ENCODE measurements at regions not wholly inside any gene's neighbourhood (a gene's known extent, or its start where the extent isn't known, plus 50 kb on each side); places are given as distances from the start of the nearest gene placed in this dataset.
"Not testable (repeated sequence)": the region's sequence is repeated elsewhere in the genome, so short reads cannot be mapped to it uniquely, and the experiment has no call there.

- Histone ChIP-seq H3K4me3 (ENCODE audit: control extremely low read depth in 1 of 5, extremely low read depth in 1 of 5, insufficient read depth in 1 of 5, low read depth in 2 of 5, low read length in 4 of 5) (no peak overlapping the region), H3K36me3 (replicated peaks in 1 of 2; ENCODE audit: control extremely low read depth in 1 of 2, control insufficient read depth in 1 of 2, extremely low read depth in 1 of 2, insufficient read depth in 2 of 2, low read length in 1 of 2) (no peaks in the 10 kb centered on the region), H3K79me2 (ENCODE audit: control insufficient read depth, insufficient read depth, low read length) (no peaks in the 10 kb centered on the region), H3K9me3 (ENCODE audit: control extremely low read depth in 1 of 3, control insufficient read depth in 2 of 3, insufficient read depth in 1 of 3, low read length in 2 of 3) (peaks cover 0 to 2% (median 0%) of the 10 kb centered on the region in 3 donors), H3K9ac (ENCODE audit: low read length) (no peak overlapping the region), H3K4me2 (replicated peaks; ENCODE audit: low read depth, low read length, poor library complexity, severe bottlenecking) (no peak overlapping the region), H3K27me3 (replicated peaks in 1 of 4; ENCODE audit: control extremely low read depth in 1 of 4, control insufficient read depth in 3 of 4, insufficient read depth in 4 of 4, low read length in 3 of 4) (no peaks in the 10 kb centered on the region), H3K4me1 (ENCODE audit: control insufficient read depth in 2 of 2, insufficient read depth in 2 of 2, low read length in 2 of 2) (no peaks in the 10 kb centered on the region), H4K20me1 (ENCODE audit: control insufficient read depth, insufficient read depth, low read length, poor library complexity, severe bottlenecking) (no peaks in the 10 kb centered on the region), H3K27ac (ENCODE audit: low read length in 2 of 2) (no peak overlapping the region), H2AFZ (ENCODE audit: insufficient read depth, low read depth, low read length, poor library complexity, severe bottlenecking) (no peak overlapping the region)
- H3K9me3 Mint-ChIP-seq (ENCODE audit: insufficient read depth), result no peaks in the 10 kb centered on the region
- no peaks in the 10 kb centered on the region for H3K27me3 Mint-ChIP-seq
- DNase-seq (no peak), ATAC-seq (ENCODE audit: low read depth) (no peak)
- WGBS (ENCODE audit: insufficient coverage), result no CpG with 5 or more reads among the region's 1 CpG
- POLR2A ChIA-PET, result no interaction called here
- no peaks in the 10 kb centered on the region for H3K4me1 Mint-ChIP-seq
- H3K4me3 Mint-ChIP-seq, result no peak overlapping the region
- H3K27ac Mint-ChIP-seq, result no peak overlapping the region
- TF ChIP-seq EZH2 (IDR thresholded peaks at IDR 0.05; ENCODE audit: borderline replicate concordance, insufficient read depth, low read depth, low read length, poor library complexity, severe bottlenecking) (no peak), CTCF (IDR thresholded peaks at IDR 0.05) (no peak)
- intact Hi-C loops (cut with micrococcal nuclease), result no loop called here
- CTCF ChIA-PET, result no interaction called here
These were observed 670.5 kb upstream of the ATXN7L3B start for GRCh38 chr12:73867147-73867546.

DNA sequence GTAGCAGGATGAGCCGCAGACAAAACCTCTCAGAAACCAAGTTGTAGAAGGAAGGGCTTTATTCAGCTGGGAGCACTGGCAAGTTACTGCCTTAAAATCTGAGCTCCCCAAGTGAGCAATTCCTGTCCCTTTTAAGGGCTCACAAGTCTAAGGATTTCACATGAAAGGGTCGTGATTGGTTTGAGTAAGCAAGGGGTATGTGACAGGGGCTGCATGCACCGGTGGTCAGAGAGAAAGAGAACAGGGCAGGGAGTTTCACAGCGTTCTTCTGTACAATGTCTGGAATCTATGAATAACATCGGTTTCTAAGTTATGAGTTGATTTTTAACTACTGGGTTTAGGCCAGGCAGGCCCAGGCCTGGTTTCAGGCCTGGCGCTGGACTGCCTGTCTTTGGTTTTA lies 660.3 kb upstream of the ATXN7L3B start:
- H3K4me3 ChIP-seq (ENCODE audit: control extremely low read depth in 1 of 5, extremely low read depth in 1 of 5, insufficient read depth in 1 of 5, low read depth in 2 of 5, low read length in 4 of 5); H3K27me3 Mint-ChIP-seq; intact Hi-C loops (cut with micrococcal nuclease); CTCF ChIA-PET; H3K27ac ChIP-seq (ENCODE audit: low read length in 2 of 2); H3K9ac ChIP-seq (ENCODE audit: low read length); DNase-seq; H3K9me3 ChIP-seq (ENCODE audit: control extremely low read depth in 1 of 3, control insufficient read depth in 2 of 3, insufficient read depth in 1 of 3, low read length in 2 of 3); H3K27me3 ChIP-seq (replicated peaks in 1 of 4; ENCODE audit: control extremely low read depth in 1 of 4, control insufficient read depth in 3 of 4, insufficient read depth in 4 of 4, low read length in 3 of 4); ATAC-seq (ENCODE audit: low read depth); H3K4me2 ChIP-seq (replicated peaks; ENCODE audit: low read depth, low read length, poor library complexity, severe bottlenecking); H3K36me3 ChIP-seq (replicated peaks in 1 of 2; ENCODE audit: control extremely low read depth in 1 of 2, control insufficient read depth in 1 of 2, extremely low read depth in 1 of 2, insufficient read depth in 2 of 2, low read length in 1 of 2); H4K20me1 ChIP-seq (ENCODE audit: control insufficient read depth, insufficient read depth, low read length, poor library complexity, severe bottlenecking); H3K9me3 Mint-ChIP-seq (ENCODE audit: insufficient read depth); H3K4me1 Mint-ChIP-seq; H3K79me2 ChIP-seq (ENCODE audit: control insufficient read depth, insufficient read depth, low read length); H2AFZ ChIP-seq (ENCODE audit: insufficient read depth, low read depth, low read length, poor library complexity, severe bottlenecking); POLR2A ChIA-PET; H3K27ac Mint-ChIP-seq; H3K4me3 Mint-ChIP-seq; H3K4me1 ChIP-seq (ENCODE audit: control insufficient read depth in 2 of 2, insufficient read depth in 2 of 2, low read length in 2 of 2): not testable (repeated sequence)
- 97% methylated on average over 5 of the region's 6 CpGs for WGBS (ENCODE audit: insufficient coverage)

All from B cell (primary cell).